Activated T-cell treated with anti-CD3 and anti-CD28 coated beads, Interleukin-2, amount 50 U/mL, for 72 hours (primary cell): ENCODE measurements at regions not wholly inside any gene's neighbourhood (a gene's known extent, or its start where the extent isn't known, plus 50 kb on each side); places are given as distances from the start of the nearest gene placed in this dataset.

Experiments
- ATAC-seq, 2 donors: fragments of 150-1000 bp; cut with Tn5 transposase; replicated peaks in 1 of 2; 2 replicates each; pipeline ENCODE4 v1.10.0; 2021; ENCODE audit warnings: moderate library complexity in 2 of 2, mild to moderate bottlenecking in 1 of 2
- DNase-seq, 2 donors: peaks; one replicate each; pipeline ENCODE4 v3.0.0; 2021 to 2022; ENCODE audit warnings: mixed read lengths in 1 of 2
- H3K27ac Mint-ChIP-seq: one replicate; pipeline ENCODE4 v1.8.0; 2022; ENCODE audit warnings: mild to moderate bottlenecking, moderate library complexity, mixed read lengths
- H3K27me3 Mint-ChIP-seq: one replicate; pipeline ENCODE4 v1.8.0; 2022; ENCODE audit warnings: low read depth, mixed read lengths
- H3K36me3 Mint-ChIP-seq, 2 donors: one replicate each; pipeline ENCODE4 v1.8.0; 2022; ENCODE audit warnings: mixed read lengths in 2 of 2, mild to moderate bottlenecking in 1 of 2; ENCODE audit not compliant: insufficient read depth in 2 of 2
- H3K4me1 Mint-ChIP-seq: one replicate; pipeline ENCODE4 v1.8.0; 2022; ENCODE audit warnings: low read depth, mixed read lengths
- H3K4me3 Mint-ChIP-seq, 2 donors: one replicate each; pipeline ENCODE4 v1.8.0; 2022; ENCODE audit warnings: mild to moderate bottlenecking in 2 of 2, mixed read lengths in 2 of 2, moderate library complexity in 2 of 2
- H3K9me3 Mint-ChIP-seq, 2 donors: one replicate each; pipeline ENCODE4 v1.8.0; 2022; ENCODE audit warnings: mixed read lengths in 2 of 2

DNA sequence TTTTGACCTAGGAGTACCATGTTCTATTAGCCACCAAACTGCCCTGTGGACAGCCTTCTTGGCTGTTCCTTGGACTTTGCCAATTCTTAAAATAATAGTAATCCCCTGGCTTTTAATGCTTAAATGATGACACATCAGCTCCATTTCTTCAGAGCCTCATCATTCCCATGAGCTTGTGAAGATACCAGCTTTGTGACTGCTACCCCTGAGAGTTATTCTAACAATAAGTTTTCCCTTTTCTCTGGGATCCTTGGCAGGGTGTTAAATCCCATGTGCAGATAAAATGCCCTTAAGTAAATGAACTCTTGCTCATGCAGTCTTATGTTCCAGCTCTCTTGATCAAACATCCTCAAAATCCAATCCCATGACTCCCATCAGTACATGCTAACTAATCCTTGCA lies 415.3 kb downstream of the CETN3 start:
- ATAC-seq = no peak
- no peaks in the 10 kb centered on the region for H3K4me1 Mint-ChIP-seq

GRCh38 chr5:89992201-89992600 lies 417.4 kb downstream of the CETN3 start:
- no peaks in the 10 kb centered on the region for H3K4me1 Mint-ChIP-seq
- no peak for DNase-seq
- no peaks in the 10 kb centered on the region for H3K27me3 Mint-ChIP-seq
- H3K27ac Mint-ChIP-seq = no peak overlapping the region
- no peak for ATAC-seq
- no peaks in the 10 kb centered on the region for H3K36me3 Mint-ChIP-seq
- no peak overlapping the region for H3K4me3 Mint-ChIP-seq
- peaks cover 1 to 3% of the 10 kb centered on the region in 2 donors for H3K9me3 Mint-ChIP-seq

More for the DNA sequence above, 415.3 kb downstream of the CETN3 start:
- no peak for DNase-seq
- H3K9me3 Mint-ChIP-seq = peaks cover 0 to 3% of the 10 kb centered on the region in 2 donors
- no peak overlapping the region for H3K27ac Mint-ChIP-seq
- H3K4me3 Mint-ChIP-seq = no peak overlapping the region
- no peaks in the 10 kb centered on the region for H3K27me3 Mint-ChIP-seq
- no peaks in the 10 kb centered on the region for H3K36me3 Mint-ChIP-seq

DNA sequence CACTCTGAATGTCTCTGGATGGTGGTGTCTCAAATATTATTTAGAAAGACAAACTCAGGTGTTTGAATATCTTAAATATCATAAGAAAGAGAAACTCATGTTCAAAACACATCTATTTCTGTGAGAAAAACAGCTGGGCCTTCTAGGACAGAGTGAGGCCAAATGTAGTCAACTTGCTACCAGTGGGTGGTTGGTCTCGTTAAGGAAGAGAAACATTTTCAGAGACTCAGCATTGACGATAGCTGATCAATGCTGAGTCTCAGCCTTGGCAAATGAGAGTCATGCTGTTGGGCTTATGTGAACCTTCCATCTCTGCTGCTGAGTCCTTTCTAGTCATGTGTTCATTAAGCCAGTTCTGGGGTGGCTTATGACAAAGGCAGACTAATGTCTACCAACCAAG lies 418.0 kb downstream of the CETN3 start:
- Mint-ChIP-seq H3K27me3 (no peaks in the 10 kb centered on the region), H3K4me3 (no peak overlapping the region), H3K4me1 (no peaks in the 10 kb centered on the region), H3K36me3 (no peaks in the 10 kb centered on the region), H3K27ac (no peak overlapping the region), H3K9me3 (peaks cover 1 to 3% of the 10 kb centered on the region in 2 donors)
- no peak for ATAC-seq
- DNase-seq = no peak

- no peaks in the 10 kb centered on the region for H3K36me3 Mint-ChIP-seq
- H3K4me1 Mint-ChIP-seq = no peaks in the 10 kb centered on the region
- no peak for DNase-seq
- no peak overlapping the region for H3K27ac Mint-ChIP-seq
- H3K27me3 Mint-ChIP-seq = no peaks in the 10 kb centered on the region
- ATAC-seq = no peak
- no peak overlapping the region for H3K4me3 Mint-ChIP-seq
- H3K9me3 Mint-ChIP-seq = peaks cover 1 to 3% of the 10 kb centered on the region in 2 donors
Measured at GRCh38 chr5:89989776-89990175, 419.8 kb downstream of the CETN3 start.

- no peaks in the 10 kb centered on the region for H3K4me1 Mint-ChIP-seq
- ATAC-seq (no peak), DNase-seq (no peak)
- no peak overlapping the region for H3K27ac Mint-ChIP-seq
- no peaks in the 10 kb centered on the region for H3K36me3 Mint-ChIP-seq
- H3K9me3 Mint-ChIP-seq = peaks cover 1% of the 10 kb centered on the region in 2 donors
- H3K4me3 Mint-ChIP-seq = no peak overlapping the region
- H3K27me3 Mint-ChIP-seq = no peaks in the 10 kb centered on the region
Measured at GRCh38 chr5:89988998-89989655, 420.4 kb downstream of the CETN3 start.

GRCh38 chr5:89988129-89988810 lies 421.3 kb downstream of the CETN3 start:
- no peak overlapping the region for H3K27ac Mint-ChIP-seq
- no peaks in the 10 kb centered on the region for H3K4me1 Mint-ChIP-seq
- ATAC-seq = no peak
- no peaks in the 10 kb centered on the region for H3K36me3 Mint-ChIP-seq
- H3K27me3 Mint-ChIP-seq = no peaks in the 10 kb centered on the region
- no peak overlapping the region for H3K4me3 Mint-ChIP-seq
- DNase-seq = no peak
- H3K9me3 Mint-ChIP-seq = peaks cover 1% of the 10 kb centered on the region in 2 donors

- H3K27ac Mint-ChIP-seq = no peak overlapping the region
- H3K27me3 Mint-ChIP-seq = no peaks in the 10 kb centered on the region
- no peaks in the 10 kb centered on the region for H3K4me1 Mint-ChIP-seq
- no peak overlapping the region for H3K4me3 Mint-ChIP-seq
- no peak for DNase-seq
- H3K36me3 Mint-ChIP-seq = no peaks in the 10 kb centered on the region
- no peak for ATAC-seq
- H3K9me3 Mint-ChIP-seq = peaks cover 1 to 4% of the 10 kb centered on the region in 2 donors
Measured at GRCh38 chr5:89983216-89983615, 426.3 kb downstream of the CETN3 start.

DNA sequence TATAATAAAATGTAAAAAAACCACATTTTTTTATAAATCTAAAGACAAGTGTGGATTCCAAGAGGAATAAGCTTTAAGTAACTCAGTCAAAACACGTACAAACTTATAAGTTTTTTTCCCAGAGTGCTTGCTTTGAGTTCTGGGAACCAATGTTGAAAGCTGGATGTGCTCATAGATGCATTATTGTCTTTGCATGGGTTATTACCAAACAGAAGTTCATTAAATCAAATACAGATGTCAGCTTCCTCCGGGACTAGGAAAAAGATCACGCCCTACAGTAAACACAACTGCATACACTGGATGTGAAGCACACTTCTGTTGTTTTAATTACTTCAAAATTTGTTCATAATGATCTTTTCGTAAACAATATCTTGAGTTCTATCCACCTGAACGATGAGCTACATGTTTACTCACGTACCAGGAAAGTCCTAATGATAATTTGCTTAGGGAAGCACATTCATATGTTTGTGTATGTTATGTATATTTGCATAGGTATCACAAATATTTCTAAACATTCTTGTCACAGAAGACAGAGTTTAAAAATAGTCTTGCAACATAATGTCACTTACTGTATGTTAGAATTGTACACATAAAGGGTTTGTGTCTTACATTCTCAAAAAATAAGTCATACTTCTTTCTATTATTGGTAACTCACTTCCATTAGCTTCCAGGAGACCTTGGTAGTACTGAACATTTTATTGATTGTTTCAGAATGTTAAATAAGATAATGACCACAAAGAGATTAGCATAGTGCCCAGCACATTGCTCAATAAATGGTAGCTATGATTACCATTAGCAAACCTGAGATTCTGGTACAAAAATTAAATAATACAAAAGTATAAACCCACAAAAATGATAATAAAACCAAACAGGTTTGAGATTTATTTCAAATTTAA lies 427.4 kb downstream of the CETN3 start:
- ATAC-seq (no peak), DNase-seq (no peak)
- H3K36me3 Mint-ChIP-seq = no peaks in the 10 kb centered on the region
- no peaks in the 10 kb centered on the region for H3K4me1 Mint-ChIP-seq
- H3K27me3 Mint-ChIP-seq = no peaks in the 10 kb centered on the region
- no peak overlapping the region for H3K4me3 Mint-ChIP-seq
- H3K9me3 Mint-ChIP-seq = peaks cover 1 to 4% of the 10 kb centered on the region in 2 donors
- no peak overlapping the region for H3K27ac Mint-ChIP-seq

DNA sequence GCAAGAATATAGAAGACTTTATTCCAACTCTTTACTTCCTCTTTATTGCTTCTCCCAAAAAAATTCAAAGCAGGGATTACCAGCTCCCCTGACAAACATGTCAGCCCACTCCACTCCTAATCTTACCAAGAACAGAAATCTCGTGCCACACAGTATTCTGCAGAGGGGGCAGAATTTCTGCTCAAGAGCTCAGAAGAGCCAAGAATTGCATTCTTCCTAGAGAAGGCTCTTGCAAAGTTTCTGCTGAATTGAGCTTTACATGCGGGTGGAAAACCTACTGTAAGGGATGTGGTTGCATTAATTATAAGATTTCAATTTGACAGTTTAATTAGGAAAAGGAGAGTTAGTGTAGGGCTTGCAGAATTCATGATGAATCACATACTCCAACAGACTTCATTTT lies 428.5 kb downstream of the CETN3 start:
- no peak for DNase-seq
- Mint-ChIP-seq H3K36me3 (no peaks in the 10 kb centered on the region), H3K27me3 (no peaks in the 10 kb centered on the region), H3K9me3 (peaks cover 1 to 4% of the 10 kb centered on the region in 2 donors), H3K4me1 (no peaks in the 10 kb centered on the region), H3K4me3 (no peak overlapping the region), H3K27ac (no peak overlapping the region)
- no peak for ATAC-seq

DNA sequence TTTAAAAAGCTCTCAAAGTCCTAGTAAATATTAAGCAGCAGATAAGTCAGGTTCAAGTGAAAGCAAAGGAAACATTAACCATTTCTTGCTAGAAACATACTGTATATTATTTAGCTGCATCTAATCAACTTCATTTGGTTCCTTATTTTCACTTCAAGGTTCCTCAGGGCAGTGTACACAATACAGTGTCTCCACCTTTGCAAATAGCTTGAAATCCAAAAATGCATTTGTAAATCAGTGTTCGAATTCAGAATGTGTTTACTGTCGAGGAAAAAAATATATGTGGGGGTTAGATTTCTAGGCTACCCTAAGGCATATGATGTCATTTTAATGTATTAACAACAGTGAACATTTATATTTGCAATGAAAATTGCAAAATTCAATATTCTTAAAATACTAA lies 436.0 kb downstream of the CETN3 start:
- Mint-ChIP-seq H3K4me3 (no peak overlapping the region), H3K9me3 (peaks cover 6% of the 10 kb centered on the region in 2 donors), H3K36me3 (no peaks in the 10 kb centered on the region), H3K27ac (no peak overlapping the region), H3K27me3 (no peaks in the 10 kb centered on the region), H3K4me1 (no peaks in the 10 kb centered on the region)
- ATAC-seq (no peak), DNase-seq (no peak)

DNA sequence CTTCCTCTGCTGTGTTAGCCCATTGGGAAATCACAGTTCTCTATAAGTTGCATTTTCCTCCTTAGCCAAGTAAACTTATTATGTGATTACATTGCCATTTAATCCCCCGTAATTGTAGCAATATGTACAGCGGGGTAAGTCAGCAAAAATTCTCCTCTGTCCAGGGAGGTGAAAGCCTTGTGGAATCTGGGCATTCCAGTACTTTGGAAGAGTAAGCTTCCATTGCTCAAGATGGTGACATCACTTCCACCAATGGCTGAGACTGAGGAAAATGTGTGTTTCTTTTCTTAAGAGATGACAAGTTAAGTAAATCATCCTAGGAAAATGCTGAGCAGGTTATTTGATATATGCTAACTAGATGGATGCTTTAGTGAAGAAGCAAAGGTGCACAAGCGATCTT lies 436.7 kb downstream of the CETN3 start:
- Mint-ChIP-seq H3K36me3 (no peaks in the 10 kb centered on the region), H3K9me3 (peaks cover 6% of the 10 kb centered on the region in 2 donors), H3K4me3 (no peak overlapping the region), H3K4me1 (no peaks in the 10 kb centered on the region), H3K27ac (no peak overlapping the region), H3K27me3 (no peaks in the 10 kb centered on the region)
- DNase-seq (no peak), ATAC-seq (no peak)

DNA sequence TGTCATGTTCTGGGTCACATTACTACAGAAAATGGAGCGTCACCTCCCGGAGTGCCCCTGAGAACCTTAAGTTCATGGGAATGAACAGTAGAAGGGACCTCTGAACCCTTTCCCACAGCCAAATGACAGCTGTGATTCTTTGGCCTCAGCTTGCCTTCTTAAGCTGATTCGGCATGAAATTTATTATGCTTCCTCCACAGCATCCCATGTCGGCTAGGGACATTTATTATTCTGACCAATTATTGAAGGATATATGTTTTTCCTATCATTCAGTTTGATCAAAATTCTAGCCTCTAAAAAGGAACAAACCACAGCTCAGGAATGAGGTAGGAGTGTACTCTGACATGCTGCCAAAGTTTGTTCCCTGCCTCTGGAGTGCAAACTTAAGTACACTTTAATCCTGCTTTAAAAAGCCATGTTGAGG lies 440.6 kb downstream of the CETN3 start:
- no peak for DNase-seq
- H3K4me1 Mint-ChIP-seq = no peaks in the 10 kb centered on the region
- no peaks in the 10 kb centered on the region for H3K27me3 Mint-ChIP-seq
- no peak overlapping the region for H3K4me3 Mint-ChIP-seq
- H3K9me3 Mint-ChIP-seq = peaks cover 3 to 4% of the 10 kb centered on the region in 2 donors
- H3K36me3 Mint-ChIP-seq = no peaks in the 10 kb centered on the region
- H3K27ac Mint-ChIP-seq = no peak overlapping the region
- ATAC-seq = no peak

DNA sequence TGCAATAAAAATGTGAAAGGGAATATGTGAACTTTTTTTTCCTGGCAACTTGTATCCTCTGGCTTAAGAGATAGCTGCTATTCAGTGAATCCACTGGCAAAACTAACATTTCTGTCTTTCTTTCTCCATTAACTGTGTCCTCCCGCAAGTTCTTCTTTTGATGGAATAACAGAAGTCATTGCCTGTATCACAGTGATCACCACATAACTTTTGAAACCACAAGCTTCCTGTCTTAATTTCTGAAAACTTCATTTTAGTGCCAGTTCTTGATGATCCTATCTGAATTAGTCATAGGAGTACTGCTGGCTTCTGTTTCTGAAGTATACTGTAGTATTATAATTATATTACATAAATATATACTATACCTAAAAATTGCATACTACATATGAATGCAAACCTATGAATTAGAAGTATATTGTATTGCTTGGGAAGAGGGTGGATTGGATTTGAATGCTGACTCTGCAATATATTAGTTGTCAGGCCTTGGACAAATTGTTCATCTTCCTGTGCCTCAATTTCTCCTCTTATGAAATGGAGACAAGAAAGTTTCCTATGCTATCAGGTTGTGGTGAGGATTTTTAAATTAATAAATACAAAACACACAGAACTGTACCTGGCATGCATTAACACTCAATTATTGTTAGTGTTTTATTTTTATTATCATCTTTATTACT lies 441.6 kb downstream of the CETN3 start:
- DNase-seq (no peak), ATAC-seq (no peak)
- no peaks in the 10 kb centered on the region for H3K4me1 Mint-ChIP-seq
- H3K27ac Mint-ChIP-seq = no peak overlapping the region
- H3K4me3 Mint-ChIP-seq = no peak overlapping the region
- H3K36me3 Mint-ChIP-seq = no peaks in the 10 kb centered on the region
- no peaks in the 10 kb centered on the region for H3K27me3 Mint-ChIP-seq
- peaks cover 3 to 4% of the 10 kb centered on the region in 2 donors for H3K9me3 Mint-ChIP-seq
